Lung (tissue), 11 donors: ENCODE measurements at regions not wholly inside any gene's neighbourhood (a gene's known extent, or its start where the extent isn't known, plus 50 kb on each side); places are given as distances from the start of the nearest gene placed in this dataset.

Experiments
- ATAC-seq: fragments of 200-7000 bp; cut with Tn5 transposase; one replicate; pipeline ENCODE4 v1.9.1; 2020; ENCODE audit warnings: moderate number of reproducible peaks; ENCODE audit not compliant: insufficient read depth, low FRiP score
- DNase-seq, 3 donors: peaks; one replicate each; pipeline ENCODE4 v3.0.0-alpha.2; 2013 to 2017
- H3K27ac ChIP-seq, 2 donors: one replicate each; pipeline ENCODE4 v1.5.1; 2013; ENCODE audit warnings: mild to moderate bottlenecking in 2 of 2, moderate library complexity in 2 of 2, control low read depth in 1 of 2, inconsistent platforms in 1 of 2, low read depth in 1 of 2, low read length in 1 of 2
- H3K27me3 ChIP-seq, 3 donors: one replicate each; pipeline ENCODE4 v1.5.1; 2013; ENCODE audit warnings: low read length in 2 of 3; ENCODE audit not compliant: control insufficient read depth in 3 of 3, insufficient read depth in 3 of 3
- H3K36me3 ChIP-seq, 4 donors: one replicate each; pipeline ENCODE4 v1.5.1; 2013; ENCODE audit warnings: low read length in 4 of 4, mild to moderate bottlenecking in 1 of 4, moderate library complexity in 1 of 4; ENCODE audit not compliant: control insufficient read depth in 4 of 4, insufficient read depth in 4 of 4
- H3K4me1 ChIP-seq, 5 donors: one replicate each; pipeline ENCODE4 v1.5.1; 2013; ENCODE audit warnings: low read length in 5 of 5, mild to moderate bottlenecking in 2 of 5, moderate library complexity in 1 of 5; ENCODE audit not compliant: control insufficient read depth in 5 of 5, insufficient read depth in 5 of 5
- H3K4me3 ChIP-seq: one replicate; pipeline ENCODE4 v1.5.1; 2013; ENCODE audit warnings: mild to moderate bottlenecking, control low read depth, moderate library complexity
- H3K9ac ChIP-seq, 2 donors: one replicate each; pipeline ENCODE4 v1.5.1; 2013; ENCODE audit warnings: low read length in 2 of 2, control low read depth in 1 of 2; ENCODE audit not compliant: insufficient read depth in 1 of 2
- H3K9me3 ChIP-seq, 4 donors: one replicate each; pipeline ENCODE4 v1.5.1; 2013; ENCODE audit warnings: low read length in 3 of 4, mild to moderate bottlenecking in 1 of 4, moderate library complexity in 1 of 4; ENCODE audit not compliant: control insufficient read depth in 4 of 4, insufficient read depth in 3 of 4
- WGBS, 2 donors: extraction: QIAGEN DNeasy Blood & Tissue Kit; methylation state at CpG; one replicate each; pipeline ENCODE4 v1.1.7; 2013; 5-methylcytosine and 5-hydroxymethylcytosine counted together
- TF ChIP-seq, protein P1 (sequence below): IDR thresholded peaks from 2 replicates; pipeline ENCODE4 v1.5.1; 2012; ENCODE audit warnings: mild to moderate bottlenecking; ENCODE audit errors: control extremely low read depth, extremely low read depth
- donor health status: control.
- donor health status: control.
- donor health status: Bipolar disorder and iron deficiency.
- donor health status: healthy.
- donor health status: DM: yes; HTN: yes; CAD: no.

DNA sequence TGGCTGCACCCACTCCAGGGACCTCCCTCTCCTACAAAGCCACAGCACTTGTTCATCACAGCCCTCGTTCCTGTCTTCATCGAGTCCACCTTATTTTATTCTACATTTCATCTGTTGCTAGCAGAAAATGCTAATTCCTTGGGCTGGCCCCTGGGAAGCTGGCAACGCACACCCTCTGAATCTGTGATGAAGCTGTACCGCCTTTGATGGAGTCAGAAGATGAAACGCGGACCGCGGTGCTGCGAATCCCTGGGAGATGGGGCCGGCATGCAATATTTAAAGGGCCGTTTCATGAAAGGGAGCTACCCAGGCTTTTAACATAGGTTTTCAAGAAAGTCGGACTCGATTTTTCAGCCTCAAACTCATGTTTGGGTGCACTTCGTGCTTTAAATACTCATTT lies 88.5 kb downstream of the NPTX2 start:
- ATAC-seq = no peak
- 56 to 59% methylated on average over 14 of the region's 14 CpGs for WGBS, 2 donors
- Histone ChIP-seq H3K9me3 (no peaks in the 10 kb centered on the region), H3K27ac (no peak overlapping the region), H3K27me3 (peaks cover 0 to 7% (median 4%) of the 10 kb centered on the region in 3 donors), H3K36me3 (no peaks in the 10 kb centered on the region), H3K9ac (no peak overlapping the region), H3K4me3 (no peak overlapping the region), H3K4me1 (no peaks in the 10 kb centered on the region)
- DNase-seq = no peak
- TF ChIP-seq, protein P1, sequence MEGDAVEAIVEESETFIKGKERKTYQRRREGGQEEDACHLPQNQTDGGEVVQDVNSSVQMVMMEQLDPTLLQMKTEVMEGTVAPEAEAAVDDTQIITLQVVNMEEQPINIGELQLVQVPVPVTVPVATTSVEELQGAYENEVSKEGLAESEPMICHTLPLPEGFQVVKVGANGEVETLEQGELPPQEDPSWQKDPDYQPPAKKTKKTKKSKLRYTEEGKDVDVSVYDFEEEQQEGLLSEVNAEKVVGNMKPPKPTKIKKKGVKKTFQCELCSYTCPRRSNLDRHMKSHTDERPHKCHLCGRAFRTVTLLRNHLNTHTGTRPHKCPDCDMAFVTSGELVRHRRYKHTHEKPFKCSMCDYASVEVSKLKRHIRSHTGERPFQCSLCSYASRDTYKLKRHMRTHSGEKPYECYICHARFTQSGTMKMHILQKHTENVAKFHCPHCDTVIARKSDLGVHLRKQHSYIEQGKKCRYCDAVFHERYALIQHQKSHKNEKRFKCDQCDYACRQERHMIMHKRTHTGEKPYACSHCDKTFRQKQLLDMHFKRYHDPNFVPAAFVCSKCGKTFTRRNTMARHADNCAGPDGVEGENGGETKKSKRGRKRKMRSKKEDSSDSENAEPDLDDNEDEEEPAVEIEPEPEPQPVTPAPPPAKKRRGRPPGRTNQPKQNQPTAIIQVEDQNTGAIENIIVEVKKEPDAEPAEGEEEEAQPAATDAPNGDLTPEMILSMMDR = no peak

DNA sequence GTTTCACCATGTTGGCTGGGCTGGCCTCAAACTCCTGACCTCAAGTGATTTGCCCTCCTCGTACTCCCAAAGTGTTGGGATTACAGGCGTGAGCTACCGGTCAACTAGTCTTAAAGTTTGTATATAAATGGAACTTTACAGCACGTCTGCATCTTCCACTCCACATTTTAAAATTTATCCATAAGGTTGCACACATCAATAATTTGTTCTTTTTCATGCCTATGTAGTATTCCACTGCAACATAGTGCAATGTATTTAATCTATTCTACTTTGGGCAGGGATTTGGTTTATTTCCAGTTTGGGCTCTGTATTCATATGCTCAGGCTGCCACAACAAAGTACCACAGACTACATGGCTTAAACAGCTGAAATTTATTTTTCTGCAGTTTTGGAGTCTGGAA lies 90.0 kb downstream of the NPTX2 start:
- no peaks in the 10 kb centered on the region for H3K36me3 ChIP-seq
- H3K9me3 ChIP-seq = no peaks in the 10 kb centered on the region
- DNase-seq = no peak
- no peak overlapping the region for H3K27ac ChIP-seq
- WGBS, 2 donors = 77 to 81% methylated on average over 4 of the region's 4 CpGs
- TF ChIP-seq, protein P1 = no peak
- H3K4me1 ChIP-seq = no peaks in the 10 kb centered on the region
- no peak overlapping the region for H3K9ac ChIP-seq
- peaks cover 0 to 7% (median 4%) of the 10 kb centered on the region in 3 donors for H3K27me3 ChIP-seq
- ATAC-seq = no peak
- no peak overlapping the region for H3K4me3 ChIP-seq

DNA sequence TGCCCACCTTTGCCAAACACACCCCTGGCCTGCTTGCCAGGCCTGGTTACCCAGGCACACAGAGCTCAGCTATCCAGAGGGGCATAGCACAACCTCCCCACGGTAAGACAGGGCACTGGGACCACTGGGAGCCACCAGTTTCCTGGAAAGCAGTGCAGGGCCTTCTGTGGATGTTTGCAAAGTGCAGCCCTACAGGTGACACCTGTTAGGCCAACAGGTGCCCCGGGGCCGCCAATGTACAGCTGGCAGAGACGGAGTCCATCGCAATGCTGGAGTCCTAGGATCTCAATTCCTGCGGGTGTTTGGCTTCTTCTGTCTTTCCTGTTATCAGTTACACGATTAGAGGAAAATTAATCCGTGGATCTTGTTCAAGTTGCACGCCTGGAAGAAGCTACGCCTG lies 94.9 kb downstream of the NPTX2 start:
- Histone ChIP-seq H3K4me3 (no peak overlapping the region), H3K27ac (no peak overlapping the region), H3K4me1 (no peaks in the 10 kb centered on the region), H3K9me3 (no peaks in the 10 kb centered on the region), H3K27me3 (no peaks in the 10 kb centered on the region), H3K9ac (no peak overlapping the region), H3K36me3 (no peaks in the 10 kb centered on the region)
- ATAC-seq (no peak), DNase-seq (no peak)
- TF ChIP-seq, protein P1 = no peak
- 86 to 91% methylated on average over 10 of the region's 10 CpGs for WGBS, 2 donors

DNA sequence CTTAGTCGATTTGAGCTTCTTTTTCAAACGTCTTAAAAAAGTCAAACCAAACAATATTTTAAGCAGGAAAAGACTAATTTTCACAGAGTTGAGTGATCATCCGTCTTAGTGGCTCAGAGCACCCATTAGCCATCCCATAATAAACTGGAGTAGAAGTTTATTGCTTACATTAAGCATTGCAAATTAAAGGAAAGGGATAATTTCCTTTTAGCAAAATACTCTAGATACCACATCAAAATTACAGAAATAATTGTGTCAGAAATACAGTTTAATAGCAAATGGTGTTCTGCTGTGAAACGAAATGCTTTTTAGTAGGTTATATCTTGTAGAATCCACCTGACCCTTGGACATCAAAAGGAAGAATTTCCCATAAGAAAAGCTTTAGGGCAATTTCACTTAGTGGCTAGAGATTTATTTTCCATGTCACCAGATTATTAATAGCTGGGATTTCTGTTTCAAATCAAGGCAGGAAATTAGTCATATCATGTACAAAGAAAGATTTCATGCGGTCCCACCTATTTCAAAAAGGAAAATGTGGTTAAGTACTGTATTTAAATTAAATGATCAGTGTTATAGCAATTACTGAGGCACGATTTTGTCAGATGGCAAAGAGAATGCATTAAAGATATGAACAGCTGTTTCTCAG lies 96.2 kb downstream of the NPTX2 start:
- ATAC-seq (no peak), DNase-seq (no peak)
- TF ChIP-seq, protein P1 = no peak
- Histone ChIP-seq H3K4me1 (no peaks in the 10 kb centered on the region), H3K36me3 (no peaks in the 10 kb centered on the region), H3K27me3 (no peaks in the 10 kb centered on the region), H3K27ac (no peak overlapping the region), H3K9ac (no peak overlapping the region), H3K9me3 (no peaks in the 10 kb centered on the region), H3K4me3 (no peak overlapping the region)
- WGBS, 2 donors = 56 to 58% methylated on average over 6 of the region's 6 CpGs
